RWPE2 (cell line): ENCODE measurements at regions not wholly inside any gene's neighbourhood (a gene's known extent, or its start where the extent isn't known, plus 50 kb on each side); places are given as distances from the start of the nearest gene placed in this dataset.

ENCODE experiments used
- ATAC-seq: fragments of 200-7000 bp; cut with Tn5 transposase; 3 replicates; pipeline ENCODE4 v1.9.1; 2021; ENCODE audit warnings: low read depth
- DNase-seq: peaks from one replicate; pipeline ENCODE4 v3.0.0-alpha.2; 2020; ENCODE audit warnings: low spot score
- H3K27ac ChIP-seq: fragments of 450-650 bp; 2 replicates; pipeline ENCODE4 v1.5.1; 2017; ENCODE audit warnings: mild to moderate bottlenecking; ENCODE audit not compliant: poor library complexity, severe bottlenecking
- H3K27me3 ChIP-seq: fragments of 250-450 bp; sonication (Bioruptor Pico); 2 replicates; pipeline ENCODE4 v1.5.1; 2021; ENCODE audit warnings: mild to moderate bottlenecking, moderate library complexity; ENCODE audit not compliant: insufficient read depth, poor library complexity, severe bottlenecking
- H3K36me3 ChIP-seq: fragments of 250-450 bp; sonication (Bioruptor Pico); 2 replicates; pipeline ENCODE4 v1.5.1; 2020; ENCODE audit warnings: low read depth, mild to moderate bottlenecking, moderate library complexity
- H3K4me1 ChIP-seq: fragments of 250-450 bp; sonication (Bioruptor Pico); 2 replicates; pipeline ENCODE4 v1.5.1; 2021; ENCODE audit warnings: mild to moderate bottlenecking, moderate library complexity; ENCODE audit not compliant: insufficient read depth, poor library complexity, severe bottlenecking
- H3K4me3 ChIP-seq: fragments of 250-450 bp; sonication (Bioruptor Pico); 2 replicates; pipeline ENCODE4 v1.5.1; 2021; ENCODE audit warnings: mild to moderate bottlenecking, moderate library complexity; ENCODE audit not compliant: severe bottlenecking
- H3K9me3 ChIP-seq: fragments of 250-450 bp; sonication (Bioruptor Pico); 2 replicates; pipeline ENCODE4 v1.5.1; 2021; ENCODE audit warnings: mild to moderate bottlenecking, moderate library complexity; ENCODE audit not compliant: severe bottlenecking
- CTCF ChIP-seq: fragments of 450-650 bp; IDR thresholded peaks from one replicate; pipeline ENCODE4 v1.5.1; 2017; ENCODE audit warnings: mild to moderate bottlenecking, moderate library complexity; ENCODE audit not compliant: poor library complexity, severe bottlenecking

- no peaks in the 10 kb centered on the region for H3K27me3 ChIP-seq
- no peak for DNase-seq
- peaks cover 4% of the 10 kb centered on the region; the same call in 1 of the 2 replicates for H3K36me3 ChIP-seq
- H3K9me3 ChIP-seq, result peaks cover 8% of the 10 kb centered on the region
- ATAC-seq, result no peak
- H3K4me1 ChIP-seq, result peaks cover 36% of the 10 kb centered on the region
- no peak overlapping the region for H3K4me3 ChIP-seq
- H3K27ac ChIP-seq, result peak overlapping the region; percentile 89
- no peak for TF ChIP-seq CTCF
Observed at GRCh38 chr9:111726949-111727348, 65.5 kb downstream of the GNG10 start.

- peak; percentile 29 for TF ChIP-seq CTCF
- Histone ChIP-seq H3K4me3 (no peak overlapping the region), H3K36me3 (no peaks in the 10 kb centered on the region), H3K4me1 (no peaks in the 10 kb centered on the region), H3K27ac (no peak overlapping the region), H3K9me3 (no peaks in the 10 kb centered on the region), H3K27me3 (no peaks in the 10 kb centered on the region)
- ATAC-seq (no peak), DNase-seq (no peak)
Observed at GRCh38 chr9:111720174-111720573, 58.8 kb downstream of the GNG10 start.
